GM12865 (cell line): ENCODE measurements at regions not wholly inside any gene's neighbourhood (a gene's known extent, or its start where the extent isn't known, plus 50 kb on each side); places are given as distances from the start of the nearest gene placed in this dataset.
"Not testable (repeated sequence)": the region's sequence is repeated elsewhere in the genome, so short reads cannot be mapped to it uniquely, and the experiment has no call there.

Experiments
- DNase-seq: peaks from one replicate; pipeline ENCODE4 v3.0.0; 2010; ENCODE audit warnings: low read depth
- H3K4me3 ChIP-seq: 2 replicates; pipeline ENCODE4 v1.5.1; 2011; ENCODE audit warnings: mild to moderate bottlenecking, low read depth, low read length, control low read depth
- TF ChIP-seq, protein P1 (sequence below): IDR thresholded peaks from 2 replicates; pipeline ENCODE4 v1.5.1; 2011; ENCODE audit warnings: low read length, control low read depth, low read depth, inconsistent platforms; ENCODE audit not compliant: insufficient read depth; ENCODE audit errors: missing control alignments

- not testable (repeated sequence) for H3K4me3 ChIP-seq, DNase-seq
Observed at GRCh38 chrX:31014474-31014873, 57.4 kb downstream of the FTHL17 start.

GRCh38 chrX:31012509-31013025 is 59.3 kb downstream of the FTHL17 start:
- no peak overlapping the region for H3K4me3 ChIP-seq
- no peak for DNase-seq
- TF ChIP-seq, protein P1, sequence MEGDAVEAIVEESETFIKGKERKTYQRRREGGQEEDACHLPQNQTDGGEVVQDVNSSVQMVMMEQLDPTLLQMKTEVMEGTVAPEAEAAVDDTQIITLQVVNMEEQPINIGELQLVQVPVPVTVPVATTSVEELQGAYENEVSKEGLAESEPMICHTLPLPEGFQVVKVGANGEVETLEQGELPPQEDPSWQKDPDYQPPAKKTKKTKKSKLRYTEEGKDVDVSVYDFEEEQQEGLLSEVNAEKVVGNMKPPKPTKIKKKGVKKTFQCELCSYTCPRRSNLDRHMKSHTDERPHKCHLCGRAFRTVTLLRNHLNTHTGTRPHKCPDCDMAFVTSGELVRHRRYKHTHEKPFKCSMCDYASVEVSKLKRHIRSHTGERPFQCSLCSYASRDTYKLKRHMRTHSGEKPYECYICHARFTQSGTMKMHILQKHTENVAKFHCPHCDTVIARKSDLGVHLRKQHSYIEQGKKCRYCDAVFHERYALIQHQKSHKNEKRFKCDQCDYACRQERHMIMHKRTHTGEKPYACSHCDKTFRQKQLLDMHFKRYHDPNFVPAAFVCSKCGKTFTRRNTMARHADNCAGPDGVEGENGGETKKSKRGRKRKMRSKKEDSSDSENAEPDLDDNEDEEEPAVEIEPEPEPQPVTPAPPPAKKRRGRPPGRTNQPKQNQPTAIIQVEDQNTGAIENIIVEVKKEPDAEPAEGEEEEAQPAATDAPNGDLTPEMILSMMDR = no peak

DNA sequence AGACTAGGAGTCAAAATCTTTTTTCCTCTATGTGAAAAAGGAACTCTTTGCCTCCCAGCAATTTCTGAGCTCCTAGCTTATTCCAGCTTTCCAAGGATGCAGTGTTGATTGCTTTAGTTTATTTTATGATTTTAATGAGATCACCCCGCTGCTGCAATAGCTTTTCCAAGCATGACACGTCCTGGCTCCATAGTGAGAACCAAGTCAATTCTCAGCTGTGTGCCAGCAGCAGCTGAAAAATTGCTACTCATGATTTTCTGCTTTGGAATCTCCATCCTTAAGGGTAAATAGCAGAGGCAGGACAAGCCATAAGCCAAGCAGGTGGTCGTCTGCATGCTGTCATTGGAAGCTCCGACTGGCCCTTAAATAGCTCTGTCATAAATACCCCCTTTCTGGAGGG is 64.5 kb downstream of the FTHL17 start:
- TF ChIP-seq, protein P1 = no peak

DNA sequence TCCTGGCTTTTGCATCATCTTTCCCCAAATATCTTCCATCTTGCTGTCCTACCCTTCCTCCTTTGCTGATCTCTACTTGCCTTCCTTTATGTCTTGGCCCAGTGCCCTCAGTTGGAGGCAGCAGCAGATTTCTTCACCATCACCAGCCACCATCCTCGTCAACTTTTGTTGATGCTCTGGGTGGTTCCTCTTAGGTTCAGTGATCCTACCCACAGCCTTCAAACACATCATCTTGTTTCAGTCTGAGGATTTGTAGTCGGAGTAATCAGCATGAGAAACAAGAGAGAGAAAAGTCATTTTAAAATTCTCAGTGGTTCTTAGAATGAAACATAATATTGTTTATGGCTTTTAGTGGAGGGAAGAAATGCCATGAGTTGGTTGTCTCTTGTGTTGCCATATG is 65.8 kb downstream of the FTHL17 start:
- DNase-seq = peak; percentile 0
- TF ChIP-seq, protein P1 = no peak
- no peak overlapping the region for H3K4me3 ChIP-seq

More for the DNA sequence above, 64.5 kb downstream of the FTHL17 start:
- no peak for DNase-seq
- no peak overlapping the region for H3K4me3 ChIP-seq

GRCh38 chrX:30997411-30997810 is 74.4 kb downstream of the FTHL17 start:
- no peak for DNase-seq
- TF ChIP-seq, protein P1 = no peak
- H3K4me3 ChIP-seq = no peak overlapping the region

- H3K4me3 ChIP-seq = no peak overlapping the region
- TF ChIP-seq, protein P1 = no peak
- no peak for DNase-seq
Observed at GRCh38 chrX:30995705-30996104, 76.1 kb downstream of the FTHL17 start.

- DNase-seq = no peak
- no peak overlapping the region for H3K4me3 ChIP-seq
- TF ChIP-seq, protein P1 = no peak
Observed at GRCh38 chrX:30995060-30995700, 76.7 kb downstream of the FTHL17 start.

DNA sequence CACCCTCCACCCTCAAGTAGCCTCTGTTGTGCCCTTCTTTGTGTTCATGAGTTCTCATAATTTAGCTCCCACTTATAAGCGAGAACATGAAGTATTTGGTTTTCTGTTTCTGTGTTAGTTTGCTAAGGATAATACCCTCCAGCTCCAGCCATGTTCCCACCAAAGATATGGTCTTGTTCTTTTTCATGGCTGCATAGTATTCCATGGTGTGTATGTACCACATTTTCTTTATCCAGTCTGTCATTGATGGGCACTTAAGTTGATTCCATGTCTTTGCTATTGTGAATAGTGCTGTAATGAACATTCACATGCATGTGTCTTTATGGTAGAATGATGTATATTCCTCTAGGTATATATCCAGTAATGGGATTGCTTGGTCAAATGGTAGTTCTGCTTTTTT is 77.8 kb downstream of the FTHL17 start:
- DNase-seq = not testable (repeated sequence)

More for the DNA sequence above, 77.8 kb downstream of the FTHL17 start:
- H3K4me3 ChIP-seq = not testable (repeated sequence)
